ENCODE measurements at regions not wholly inside any gene's neighbourhood (a gene's known extent, or its start where the extent isn't known, plus 50 kb on each side); places are given as distances from the start of the nearest gene placed in this dataset.

DNA sequence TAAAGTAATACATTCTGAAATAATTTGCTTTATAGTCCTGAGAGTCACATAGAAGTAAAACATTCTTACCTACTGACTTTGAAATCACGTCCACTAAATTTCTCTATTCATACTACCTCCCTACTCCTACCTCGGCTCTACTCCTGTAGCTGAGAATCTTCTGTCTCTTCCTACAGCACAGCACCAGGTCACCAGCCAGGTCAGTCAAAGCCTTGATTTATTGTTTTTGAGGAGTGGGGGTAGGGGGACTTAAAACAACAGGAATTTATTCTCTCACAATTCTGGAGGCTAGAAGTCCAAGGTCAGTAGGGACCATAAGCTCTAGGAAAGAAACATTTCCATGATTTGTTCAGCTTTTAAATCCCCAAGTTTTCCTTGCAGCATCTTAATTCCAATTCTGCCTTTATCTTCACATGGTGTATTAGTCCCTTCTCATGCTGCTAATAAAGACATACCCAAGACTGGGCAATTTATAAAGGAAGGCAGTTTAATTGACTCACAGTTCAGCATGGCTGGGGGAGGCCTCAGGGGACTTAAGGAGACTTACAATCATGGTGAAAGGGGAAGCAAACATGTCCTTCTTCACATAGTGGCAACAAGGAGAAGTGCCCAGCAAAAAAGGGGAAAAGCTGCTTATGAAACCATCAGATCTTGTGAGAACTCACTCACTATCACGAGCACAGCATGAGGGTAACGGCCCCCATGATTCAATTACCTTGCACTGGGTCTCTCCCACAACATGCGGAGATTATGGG is 49.6 kb upstream of the CCNG1 start:
- TF ChIP-seq, protein P1, sequence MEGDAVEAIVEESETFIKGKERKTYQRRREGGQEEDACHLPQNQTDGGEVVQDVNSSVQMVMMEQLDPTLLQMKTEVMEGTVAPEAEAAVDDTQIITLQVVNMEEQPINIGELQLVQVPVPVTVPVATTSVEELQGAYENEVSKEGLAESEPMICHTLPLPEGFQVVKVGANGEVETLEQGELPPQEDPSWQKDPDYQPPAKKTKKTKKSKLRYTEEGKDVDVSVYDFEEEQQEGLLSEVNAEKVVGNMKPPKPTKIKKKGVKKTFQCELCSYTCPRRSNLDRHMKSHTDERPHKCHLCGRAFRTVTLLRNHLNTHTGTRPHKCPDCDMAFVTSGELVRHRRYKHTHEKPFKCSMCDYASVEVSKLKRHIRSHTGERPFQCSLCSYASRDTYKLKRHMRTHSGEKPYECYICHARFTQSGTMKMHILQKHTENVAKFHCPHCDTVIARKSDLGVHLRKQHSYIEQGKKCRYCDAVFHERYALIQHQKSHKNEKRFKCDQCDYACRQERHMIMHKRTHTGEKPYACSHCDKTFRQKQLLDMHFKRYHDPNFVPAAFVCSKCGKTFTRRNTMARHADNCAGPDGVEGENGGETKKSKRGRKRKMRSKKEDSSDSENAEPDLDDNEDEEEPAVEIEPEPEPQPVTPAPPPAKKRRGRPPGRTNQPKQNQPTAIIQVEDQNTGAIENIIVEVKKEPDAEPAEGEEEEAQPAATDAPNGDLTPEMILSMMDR (IDR thresholded peaks at IDR 0.05; ENCODE audit: borderline replicate concordance, insufficient read depth, low read depth, low read length): no peak
- H3K4me3 ChIP-seq (ENCODE audit: low read depth, low read length): no peak overlapping the region

Measured in GM12875 (cell line).